PC-3 (cell line): ENCODE measurements at regions not wholly inside any gene's neighbourhood (a gene's known extent, or its start where the extent isn't known, plus 50 kb on each side); places are given as distances from the start of the nearest gene placed in this dataset.
"Not testable (repeated sequence)": the region's sequence is repeated elsewhere in the genome, so short reads cannot be mapped to it uniquely, and the experiment has no call there.

Experiments used
- ATAC-seq: fragments of 200-7000 bp; cut with Tn5 transposase; 2 replicates; pipeline ENCODE4 v1.9.1; 2020; ENCODE audit warnings: mild to moderate bottlenecking, moderate library complexity
- BruUV-seq: library from RNA; stranded (reverse); fragments of 400-500 nt; replicated peaks from 2 replicates; lab custom pipeline; 2021; lab: Mats Ljungman, UMichigan
- CTCF ChIA-PET: fragments of 300-600 bp; sonication (Branson Sonifier 250); formaldehyde crosslinking; loops from one replicate; lab custom pipeline; 2022; ENCODE audit warnings: antibody characterized with exemption; lab: Charles Lee
- POLR2A ChIA-PET: fragments of 300-600 bp; sonication (Branson Sonifier 250); formaldehyde crosslinking; loops from one replicate; lab custom pipeline; 2022; ENCODE audit warnings: antibody characterized with exemption; ENCODE audit not compliant: unreplicated experiment; lab: Charles Lee
- DNase-seq: peaks from one replicate; pipeline ENCODE4 v3.0.0-alpha.2; 2015
- H2AFZ ChIP-seq: fragments of 300-600 bp; sonication (generic); 2 replicates; pipeline ENCODE4 v1.6.0; 2016; ENCODE audit warnings: antibody characterized with exemption, low read length
- H3F3A ChIP-seq: fragments of 300-600 bp; sonication (generic); one replicate; pipeline ENCODE4 v1.6.0; 2017; ENCODE audit warnings: antibody characterized with exemption, low read length, control low read depth, mild to moderate bottlenecking; ENCODE audit not compliant: unreplicated experiment
- H3K27ac ChIP-seq: fragments of 300-600 bp; sonication (generic); 2 replicates; pipeline ENCODE4 v1.5.1; 2016; ENCODE audit warnings: mild to moderate bottlenecking, low read length
- H3K27me3 ChIP-seq: fragments of 300-600 bp; sonication (generic); 2 replicates; pipeline ENCODE4 v1.6.1; 2016; ENCODE audit warnings: low read length, mixed read lengths
- H3K36me3 ChIP-seq: fragments of 300-600 bp; sonication (generic); 2 replicates; pipeline ENCODE4 v1.6.1; 2016; ENCODE audit warnings: low read depth, mixed run types, low read length, mixed read lengths
- H3K4me1 ChIP-seq: fragments of 300-600 bp; sonication (generic); 2 replicates; pipeline ENCODE4 v1.5.1; 2016; ENCODE audit warnings: low read length; ENCODE audit not compliant: insufficient read depth
- H3K4me2 ChIP-seq: fragments of 300-600 bp; sonication (generic); 2 replicates; pipeline ENCODE4 v1.6.0; 2016; ENCODE audit warnings: low read length
- H3K4me3 ChIP-seq: fragments of 300-600 bp; sonication (generic); 2 replicates; pipeline ENCODE4 v1.5.1; 2016; ENCODE audit warnings: mild to moderate bottlenecking, low read length, mixed read lengths
- H3K79me2 ChIP-seq: fragments of 300-600 bp; sonication (generic); 2 replicates; pipeline ENCODE4 v1.6.1; 2017; ENCODE audit warnings: low read length, mixed read lengths
- H3K9ac ChIP-seq: fragments of 300-600 bp; sonication (generic); 2 replicates; pipeline ENCODE4 v1.6.0; 2016; ENCODE audit warnings: mild to moderate bottlenecking, low read length
- H3K9me2 ChIP-seq: fragments of 300-600 bp; sonication (generic); replicated peaks from 2 replicates; pipeline ENCODE4 v1.6.1; 2016; ENCODE audit warnings: mixed run types, low read length, mixed read lengths
- H3K9me3 ChIP-seq: fragments of 300-600 bp; sonication (generic); 2 replicates; pipeline ENCODE4 v1.6.1; 2016; ENCODE audit warnings: low read length, mixed read lengths
- H4K20me1 ChIP-seq: fragments of 300-600 bp; sonication (generic); 2 replicates; pipeline ENCODE4 v1.6.1; 2016; ENCODE audit warnings: low read length, mixed read lengths
- CTCF ChIP-seq: fragments of 300-600 bp; sonication (generic); conservative IDR thresholded peaks from 2 replicates; pipeline ENCODE4 v1.5.1; 2017; ENCODE audit warnings: antibody characterized with exemption, low read depth, mild to moderate bottlenecking, low read length
- EZH2 ChIP-seq: fragments of 300-600 bp; sonication (generic); IDR thresholded peaks from one replicate; pipeline ENCODE4 v1.6.1; 2017; ENCODE audit warnings: antibody characterized with exemption, mild to moderate bottlenecking, low read length; ENCODE audit not compliant: unreplicated experiment
- EZH2phosphoT487 ChIP-seq: fragments of 300-600 bp; sonication (generic); IDR thresholded peaks from 2 replicates; pipeline ENCODE4 v1.6.1; 2018; ENCODE audit warnings: mild to moderate bottlenecking, antibody characterized with exemption, low read length, borderline replicate concordance
- intact Hi-C: fragments of 100-400 bp; cut with micrococcal nuclease; formaldehyde crosslinking; loops from 2 replicates; pipeline ENCODE4 v1.9.0; 2023

- POLR2A ChIA-PET = no interaction called here
- Histone ChIP-seq H2AFZ (no peak overlapping the region), H3K36me3 (no peaks in the 10 kb centered on the region), H3K4me3 (no peak overlapping the region), H3K79me2 (no peaks in the 10 kb centered on the region), H3K27ac (no peak overlapping the region), H3K9ac (no peak overlapping the region), H4K20me1 (no peaks in the 10 kb centered on the region), H3K4me1 (no peaks in the 10 kb centered on the region), H3K9me3 (no peaks in the 10 kb centered on the region), H3K27me3 (no peaks in the 10 kb centered on the region), H3K4me2 (no peak overlapping the region), H3F3A (no peaks in the 10 kb centered on the region), H3K9me2 (no peaks in the 10 kb centered on the region)
- no peak for TF ChIP-seq EZH2
- no peak for TF ChIP-seq EZH2phosphoT487
- TF ChIP-seq CTCF = no peak
- DNase-seq (no peak), ATAC-seq (no peak)
- intact Hi-C loops = no loop called here
- no TSS peak for BruUV-seq
- CTCF ChIA-PET = no interaction called here
These were observed 249.4 kb upstream of the TRIB2 start for GRCh38 chr2:12467303-12467702.

- BruUV-seq = no TSS peak
- intact Hi-C loops = no loop called here
These were observed 247.6 kb upstream of the TRIB2 start for GRCh38 chr2:12469141-12469561.

GRCh38 chr2:12472265-12472664 is 244.5 kb upstream of the TRIB2 start:
- H3K36me3 ChIP-seq, H3K4me1 ChIP-seq, H2AFZ ChIP-seq, H3K4me2 ChIP-seq, H3K9me2 ChIP-seq, H3F3A ChIP-seq, CTCF ChIA-PET, POLR2A ChIA-PET, H3K9ac ChIP-seq, H3K27ac ChIP-seq, DNase-seq, H3K79me2 ChIP-seq, H3K27me3 ChIP-seq, intact Hi-C loops, BruUV-seq, H3K4me3 ChIP-seq, H3K9me3 ChIP-seq, ATAC-seq, H4K20me1 ChIP-seq: not testable (repeated sequence)

More at GRCh38 chr2:12469141-12469561, 247.6 kb upstream of the TRIB2 start:
- H3K9me3 ChIP-seq = no peaks in the 10 kb centered on the region
- ChIA-PET CTCF (no interaction called here), POLR2A (no interaction called here)
- H3F3A ChIP-seq = no peaks in the 10 kb centered on the region
- H3K27ac ChIP-seq = no peak overlapping the region
- DNase-seq (no peak), ATAC-seq (no peak)
- TF ChIP-seq EZH2 = no peak
- no peaks in the 10 kb centered on the region for H3K36me3 ChIP-seq
- H3K4me1 ChIP-seq = no peaks in the 10 kb centered on the region
- no peak overlapping the region for H3K4me3 ChIP-seq
- H3K9ac ChIP-seq = no peak overlapping the region
- no peak overlapping the region for H2AFZ ChIP-seq
- no peaks in the 10 kb centered on the region for H3K27me3 ChIP-seq
- no peaks in the 10 kb centered on the region for H3K79me2 ChIP-seq
- no peak overlapping the region for H3K4me2 ChIP-seq
- H3K9me2 ChIP-seq = no peaks in the 10 kb centered on the region
- H4K20me1 ChIP-seq = no peaks in the 10 kb centered on the region
